ENCODE measurements at regions not wholly inside any gene's neighbourhood (a gene's known extent, or its start where the extent isn't known, plus 50 kb on each side); places are given as distances from the start of the nearest gene placed in this dataset.

DNA sequence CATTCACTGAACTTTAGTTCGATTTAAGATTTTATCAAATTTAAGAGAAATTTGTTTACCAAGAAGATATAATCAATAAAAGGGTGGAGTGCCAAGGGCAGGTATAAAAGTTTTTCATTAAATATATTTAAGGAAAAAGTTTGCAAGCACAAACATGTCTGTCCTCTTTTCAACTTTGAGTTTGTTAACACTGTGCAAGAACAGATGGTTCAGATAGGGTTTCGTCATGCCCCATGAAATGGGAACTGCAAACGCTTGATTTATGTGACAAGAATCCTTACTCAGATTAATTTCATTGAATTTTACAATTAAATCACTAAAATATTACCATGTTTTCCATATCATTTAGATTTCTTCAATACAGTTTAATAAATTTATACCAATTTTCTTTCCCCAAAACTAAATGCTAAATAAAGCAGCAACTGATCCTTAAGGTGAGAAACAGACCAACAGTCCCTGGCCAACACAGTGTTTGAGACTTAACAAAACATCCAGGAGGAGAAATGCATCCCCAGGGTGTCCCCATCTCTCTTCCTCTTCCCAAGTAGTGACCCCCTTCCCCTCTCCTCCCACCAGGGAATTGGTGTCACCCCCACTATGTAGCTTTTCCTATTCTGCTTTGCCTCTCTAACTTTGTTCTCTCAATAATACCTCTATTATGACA is 292.9 kb downstream of the LTN1 start:
- no peak overlapping the region for H3K4me3 ChIP-seq (ENCODE audit: low read depth, low read length)
- TF ChIP-seq, protein P1, sequence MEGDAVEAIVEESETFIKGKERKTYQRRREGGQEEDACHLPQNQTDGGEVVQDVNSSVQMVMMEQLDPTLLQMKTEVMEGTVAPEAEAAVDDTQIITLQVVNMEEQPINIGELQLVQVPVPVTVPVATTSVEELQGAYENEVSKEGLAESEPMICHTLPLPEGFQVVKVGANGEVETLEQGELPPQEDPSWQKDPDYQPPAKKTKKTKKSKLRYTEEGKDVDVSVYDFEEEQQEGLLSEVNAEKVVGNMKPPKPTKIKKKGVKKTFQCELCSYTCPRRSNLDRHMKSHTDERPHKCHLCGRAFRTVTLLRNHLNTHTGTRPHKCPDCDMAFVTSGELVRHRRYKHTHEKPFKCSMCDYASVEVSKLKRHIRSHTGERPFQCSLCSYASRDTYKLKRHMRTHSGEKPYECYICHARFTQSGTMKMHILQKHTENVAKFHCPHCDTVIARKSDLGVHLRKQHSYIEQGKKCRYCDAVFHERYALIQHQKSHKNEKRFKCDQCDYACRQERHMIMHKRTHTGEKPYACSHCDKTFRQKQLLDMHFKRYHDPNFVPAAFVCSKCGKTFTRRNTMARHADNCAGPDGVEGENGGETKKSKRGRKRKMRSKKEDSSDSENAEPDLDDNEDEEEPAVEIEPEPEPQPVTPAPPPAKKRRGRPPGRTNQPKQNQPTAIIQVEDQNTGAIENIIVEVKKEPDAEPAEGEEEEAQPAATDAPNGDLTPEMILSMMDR (IDR thresholded peaks at IDR 0.05; ENCODE audit: borderline replicate concordance, insufficient read depth, low read depth, low read length): no peak

- TF ChIP-seq, protein P1 (IDR thresholded peaks at IDR 0.05; ENCODE audit: borderline replicate concordance, insufficient read depth, low read depth, low read length): no peak
- no peak overlapping the region for H3K4me3 ChIP-seq (ENCODE audit: low read depth, low read length)
Measured at GRCh38 chr21:28699186-28699585, 293.5 kb downstream of the LTN1 start.

DNA sequence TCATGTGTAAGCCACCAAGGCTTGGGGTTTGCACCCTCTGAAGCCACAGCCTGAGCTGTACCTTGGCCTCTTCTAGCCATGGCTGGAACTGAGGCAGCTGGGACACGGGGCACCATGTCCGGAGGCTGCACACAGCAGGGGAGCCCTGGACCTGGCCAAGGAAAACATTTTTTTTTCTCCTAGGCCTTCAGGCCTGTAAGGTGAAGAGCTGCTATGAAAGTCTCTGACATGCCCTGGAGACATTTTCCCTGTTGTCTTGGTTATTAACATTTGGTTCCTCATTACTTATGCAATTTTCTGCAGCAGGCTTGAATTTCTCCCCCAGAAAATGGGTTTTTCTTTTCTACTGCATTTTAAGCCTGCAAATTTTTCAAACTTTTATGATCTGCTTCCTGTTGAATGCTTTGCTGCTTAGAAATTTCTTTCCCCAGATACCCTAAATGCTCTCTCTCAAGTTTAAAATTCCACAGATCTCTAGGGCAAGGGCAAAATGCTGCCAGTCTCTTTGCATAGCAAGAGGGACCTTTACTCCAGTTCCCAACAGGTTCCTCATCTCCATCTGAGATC is 295.8 kb downstream of the LTN1 start:
- TF ChIP-seq, protein P1 (IDR thresholded peaks at IDR 0.05; ENCODE audit: borderline replicate concordance, insufficient read depth, low read depth, low read length): no peak
- H3K4me3 ChIP-seq (ENCODE audit: low read depth, low read length): no peak overlapping the region

DNA sequence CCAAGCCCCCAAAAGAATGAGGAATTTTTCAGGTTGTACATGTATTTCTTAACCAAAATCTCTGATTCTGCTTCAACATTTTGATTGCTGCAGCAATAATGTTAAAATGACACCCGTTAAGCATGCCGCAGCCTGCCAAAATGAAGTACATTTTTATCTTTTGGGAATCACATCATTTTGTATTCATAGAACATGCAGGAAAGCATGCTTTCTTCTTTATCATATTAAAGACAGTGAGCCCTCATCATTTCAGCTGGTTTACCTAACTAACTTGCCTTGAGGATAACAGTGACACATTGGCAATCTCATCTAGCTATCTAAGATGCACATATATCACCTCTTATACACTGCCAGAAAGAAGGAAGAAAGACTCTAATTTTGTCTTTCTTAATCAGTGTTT is 299.2 kb downstream of the LTN1 start:
- no peak overlapping the region for H3K4me3 ChIP-seq (ENCODE audit: low read depth, low read length)
- TF ChIP-seq, protein P1 (IDR thresholded peaks at IDR 0.05; ENCODE audit: borderline replicate concordance, insufficient read depth, low read depth, low read length): no peak

- TF ChIP-seq, protein P1 (IDR thresholded peaks at IDR 0.05; ENCODE audit: borderline replicate concordance, insufficient read depth, low read depth, low read length): no peak
- no peak overlapping the region for H3K4me3 ChIP-seq (ENCODE audit: low read depth, low read length)
Measured at GRCh38 chr21:28690196-28690595, 302.5 kb downstream of the LTN1 start.

- no peak overlapping the region for H3K4me3 ChIP-seq (ENCODE audit: low read depth, low read length)
- TF ChIP-seq, protein P1 (IDR thresholded peaks at IDR 0.05; ENCODE audit: borderline replicate concordance, insufficient read depth, low read depth, low read length): no peak
Measured at GRCh38 chr21:28688381-28688780, 304.3 kb downstream of the LTN1 start.

DNA sequence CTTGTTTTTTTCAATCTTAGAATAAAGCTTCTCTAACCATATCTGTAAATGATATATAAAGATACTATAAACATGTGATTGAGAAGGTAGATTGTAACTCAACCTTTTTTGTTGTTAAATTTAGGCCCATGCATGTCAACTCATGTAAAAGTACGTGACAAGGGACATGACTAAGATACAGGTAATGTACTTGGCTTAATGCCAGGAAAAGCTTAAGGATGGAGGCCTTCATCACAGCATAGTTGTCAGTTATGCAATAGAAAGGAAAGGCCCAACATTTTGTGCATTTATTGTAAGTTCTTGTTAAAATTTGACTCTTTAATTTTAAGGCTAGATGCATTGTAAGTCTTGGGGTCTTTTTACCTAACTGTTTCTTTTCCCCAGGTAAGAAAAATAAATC is 305.1 kb downstream of the LTN1 start:
- TF ChIP-seq, protein P1 (IDR thresholded peaks at IDR 0.05; ENCODE audit: borderline replicate concordance, insufficient read depth, low read depth, low read length): no peak
- no peak overlapping the region for H3K4me3 ChIP-seq (ENCODE audit: low read depth, low read length)
